Subcutaneous adipose tissue (tissue), 1 donor: ENCODE measurements at regions not wholly inside any gene's neighbourhood (a gene's known extent, or its start where the extent isn't known, plus 50 kb on each side); places are given as distances from the start of the nearest gene placed in this dataset. TPM values are rescaled to one million over a fixed set of nuclear protein-coding genes. Genes with fewer than 3 reads are reported as not detected.

Source experiments
- CTCF ChIP-seq: fragments of 450-650 bp; IDR thresholded peaks from one replicate; pipeline ENCODE4 v1.5.1; 2016; ENCODE audit warnings: low read depth, mild to moderate bottlenecking, control low read depth, antibody characterized with exemption, moderate library complexity
- small RNA-seq: library from RNA; depleted of rRNA; stranded (forward); fragments of <200 nt; gene quantifications from one replicate; pipeline ENCODE3, GENCODE V24; 2016

DNA sequence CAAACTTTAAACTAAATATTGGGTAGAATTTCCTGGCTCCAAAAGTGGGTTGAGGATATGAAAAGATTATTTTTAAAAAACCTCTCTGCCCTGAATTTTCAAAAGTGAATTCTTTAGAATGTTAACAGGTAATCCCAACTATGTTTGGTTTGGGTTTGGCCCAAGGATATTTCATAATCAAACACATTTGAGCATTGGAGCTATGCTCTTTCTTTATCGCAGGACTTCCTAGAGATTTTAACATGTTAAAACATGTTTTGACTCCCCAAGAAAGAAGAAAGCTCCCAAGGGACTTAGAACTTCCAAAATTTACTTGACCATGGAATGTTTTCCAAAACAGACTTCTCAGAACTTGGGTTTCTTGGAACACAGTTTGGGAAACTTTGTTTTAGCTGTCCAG lies 75.6 kb upstream of the SYNPR start:
- TF ChIP-seq CTCF: no peak

DNA sequence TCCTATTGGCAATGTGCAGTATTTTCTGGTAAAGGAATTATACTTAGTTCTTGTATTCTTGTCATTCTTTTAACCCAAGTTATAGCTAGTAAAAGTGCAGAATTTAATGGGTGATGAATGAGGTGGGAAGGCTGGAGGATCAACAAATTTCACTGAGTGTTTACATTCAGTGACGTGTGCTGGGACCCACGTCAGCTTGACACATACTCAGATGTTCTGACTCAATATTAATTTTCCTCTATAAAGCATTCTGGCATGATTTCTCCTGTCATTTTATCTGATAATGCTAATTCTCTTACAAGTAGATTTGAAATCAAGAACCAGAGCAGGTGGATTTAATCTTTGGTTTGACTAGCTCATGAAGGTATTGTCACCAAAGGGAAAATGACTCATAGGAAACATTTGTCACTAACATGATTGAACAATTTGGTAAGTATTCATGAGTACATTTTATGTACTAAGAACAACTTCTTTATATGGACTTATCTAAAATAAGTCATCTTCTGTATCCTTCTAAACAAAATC lies 71.0 kb upstream of the SYNPR start:
- TF ChIP-seq CTCF: no peak

GRCh38 chr3:63228087-63228486 lies 50.0 kb upstream of the SYNPR start:
- TF ChIP-seq CTCF: no peak

Small RNA genes in the stretch of these regions (small RNA-seq; reads per million reads assigned to genes)
- not detected for gene UBL5P3
